Transverse colon (tissue), 4 donors: ENCODE measurements at regions not wholly inside any gene's neighbourhood (a gene's known extent, or its start where the extent isn't known, plus 50 kb on each side); places are given as distances from the start of the nearest gene placed in this dataset.

ENCODE experiments used
- DNase-seq: peaks from one replicate; pipeline ENCODE4 v3.0.0-alpha.2; 2019
- H3K27ac ChIP-seq, 4 donors: fragments of 200-600 bp; sonication (generic); 2 replicates each; pipeline ENCODE4 v1.5.1; 2016 to 2018; ENCODE audit warnings: inconsistent platforms in 4 of 4
- H3K27me3 ChIP-seq: fragments of 200-600 bp; sonication (generic); 2 replicates; pipeline ENCODE4 v1.5.1; 2017; ENCODE audit warnings: inconsistent platforms
- H3K36me3 ChIP-seq, 4 donors: fragments of 200-600 bp; sonication (generic); 2 replicates each; pipeline ENCODE4 v1.5.1; 2017 to 2019; ENCODE audit warnings: inconsistent platforms in 4 of 4
- H3K4me1 ChIP-seq, 4 donors: fragments of 200-600 bp; sonication (generic); 2 replicates each; pipeline ENCODE4 v1.5.1; 2017 to 2020; ENCODE audit warnings: inconsistent platforms in 4 of 4
- H3K4me3 ChIP-seq, 4 donors: fragments of 200-600 bp; sonication (generic); 1 replicate in 1 of 4; 2 replicates in 3 of 4; pipeline versions ENCODE4 v1.5.1 to v1.6.1; 2017 to 2019; ENCODE audit warnings: inconsistent platforms in 4 of 4
- H3K9me3 ChIP-seq, 2 donors: fragments of 200-600 bp; sonication (generic); 2 replicates each; pipeline ENCODE4 v1.5.1; 2017 to 2019; ENCODE audit warnings: inconsistent platforms in 2 of 2
- EP300 ChIP-seq: sonication (generic); formaldehyde crosslinking; IDR thresholded peaks from one replicate; pipeline ENCODE4 v1.6.1; 2017; ENCODE audit warnings: antibody characterized with exemption, low read depth
- POLR2A ChIP-seq: fragments of 450-650 bp; IDR thresholded peaks from one replicate; pipeline ENCODE4 v1.6.1; 2016; ENCODE audit warnings: antibody characterized with exemption, mild to moderate bottlenecking, moderate library complexity
- POLR2AphosphoS5 ChIP-seq, 3 donors: sonication (generic); formaldehyde crosslinking; IDR thresholded peaks; one replicate each; pipeline ENCODE4 v1.6.1; 2016; ENCODE audit warnings: antibody characterized with exemption in 3 of 3
- WGBS, 2 donors: methylation state at CpG; one replicate each; pipeline ENCODE4 v1.1.5; 2018; ENCODE audit warnings: low coverage in 1 of 2; 5-methylcytosine and 5-hydroxymethylcytosine counted together
- in situ Hi-C, 4 donors: fragments of 200-750 bp; cut with MboI; loops; one replicate each; pipeline versions ENCODE4 v1.15.0 to v1.15.1; 2017; ENCODE audit warnings: low sequenced_read_pairs in 3 of 4, low pct_ligation_motif_present in 1 of 4, low pct_unique_long_range_greater_than_20kb in 1 of 4
- intact Hi-C: fragments of 100-400 bp; cut with DNase I; formaldehyde crosslinking; loops from one replicate; pipeline ENCODE4 v1.15.1; 2023; ENCODE audit warnings: low total_unique reads
- TF ChIP-seq, protein P1 (sequence below), 5 experiments: fragments of 200-600 bp in 3 of 5; fragments of 450-650 bp in 2 of 5; sonication (generic) in 3 of 5; IDR thresholded peaks; 1 replicate in 2 of 5; 2 replicates in 3 of 5; pipeline ENCODE4 v1.5.1; 2016 to 2017; ENCODE audit warnings: antibody characterized with exemption in 5 of 5, inconsistent platforms in 3 of 5, mild to moderate bottlenecking in 2 of 5, moderate library complexity in 1 of 5

DNA sequence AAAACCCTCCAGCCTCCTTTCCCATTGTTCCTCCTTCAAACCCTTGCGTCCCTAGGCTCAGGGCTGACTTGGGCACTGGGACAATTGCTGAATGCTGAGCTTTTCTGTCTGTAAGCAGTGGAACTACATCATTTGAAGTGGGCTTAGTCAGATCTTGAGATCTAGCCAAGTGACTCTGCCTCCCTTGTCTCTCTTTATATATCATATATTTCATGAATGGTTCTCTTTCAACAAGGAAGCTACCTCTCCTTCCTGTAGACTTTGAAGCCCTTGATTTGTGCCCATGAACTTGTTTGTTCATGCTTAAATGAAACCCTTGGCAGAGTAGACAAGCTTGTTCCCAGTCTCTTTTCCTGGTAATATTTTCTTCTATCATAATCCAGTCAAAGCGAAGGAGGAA lies 60.0 kb upstream of the KIF13A start:
- Histone ChIP-seq H3K9me3 (no peaks in the 10 kb centered on the region), H3K36me3 (no peaks in the 10 kb centered on the region), H3K4me1 (peaks cover under 1 to 35% (median 16%) of the 10 kb centered on the region in 4 donors), H3K4me3 (no peak overlapping the region), H3K27ac (peak overlapping the region; percentile 15 to 71 (median 60)), H3K27me3 (no peaks in the 10 kb centered on the region)
- in situ Hi-C loops (no loop called here), intact Hi-C loops (no loop called here)
- no peak for TF ChIP-seq POLR2AphosphoS5 (IDR thresholded peaks at IDR 0.05)
- TF ChIP-seq, protein P1, sequence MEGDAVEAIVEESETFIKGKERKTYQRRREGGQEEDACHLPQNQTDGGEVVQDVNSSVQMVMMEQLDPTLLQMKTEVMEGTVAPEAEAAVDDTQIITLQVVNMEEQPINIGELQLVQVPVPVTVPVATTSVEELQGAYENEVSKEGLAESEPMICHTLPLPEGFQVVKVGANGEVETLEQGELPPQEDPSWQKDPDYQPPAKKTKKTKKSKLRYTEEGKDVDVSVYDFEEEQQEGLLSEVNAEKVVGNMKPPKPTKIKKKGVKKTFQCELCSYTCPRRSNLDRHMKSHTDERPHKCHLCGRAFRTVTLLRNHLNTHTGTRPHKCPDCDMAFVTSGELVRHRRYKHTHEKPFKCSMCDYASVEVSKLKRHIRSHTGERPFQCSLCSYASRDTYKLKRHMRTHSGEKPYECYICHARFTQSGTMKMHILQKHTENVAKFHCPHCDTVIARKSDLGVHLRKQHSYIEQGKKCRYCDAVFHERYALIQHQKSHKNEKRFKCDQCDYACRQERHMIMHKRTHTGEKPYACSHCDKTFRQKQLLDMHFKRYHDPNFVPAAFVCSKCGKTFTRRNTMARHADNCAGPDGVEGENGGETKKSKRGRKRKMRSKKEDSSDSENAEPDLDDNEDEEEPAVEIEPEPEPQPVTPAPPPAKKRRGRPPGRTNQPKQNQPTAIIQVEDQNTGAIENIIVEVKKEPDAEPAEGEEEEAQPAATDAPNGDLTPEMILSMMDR (IDR thresholded peaks at IDR 0.05) = no peak
- DNase-seq = no peak
- 43 to 45% methylated on average over 2 of the region's 2 CpGs for WGBS, 2 donors

DNA sequence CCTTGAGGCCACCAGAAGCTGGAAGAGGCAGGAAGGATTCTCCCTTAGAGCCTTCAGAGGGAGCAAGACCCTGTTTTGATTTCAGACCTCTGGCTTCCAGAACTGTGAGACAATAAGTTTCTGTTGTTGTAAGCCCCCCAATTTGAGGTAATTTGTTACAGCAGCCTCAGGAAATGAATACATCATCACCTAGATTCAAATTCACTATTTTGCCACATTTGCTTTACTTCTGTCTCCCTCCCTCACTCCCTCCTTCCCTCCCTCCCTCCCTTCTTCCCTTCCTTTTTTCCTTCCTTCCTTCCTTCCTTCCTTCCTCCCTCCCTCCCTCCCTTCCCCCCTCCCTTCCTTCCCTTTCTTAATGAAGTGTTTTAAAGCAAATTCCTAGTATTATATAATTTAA lies 58.1 kb upstream of the KIF13A start:
- intact Hi-C loops = no loop called here

DNA sequence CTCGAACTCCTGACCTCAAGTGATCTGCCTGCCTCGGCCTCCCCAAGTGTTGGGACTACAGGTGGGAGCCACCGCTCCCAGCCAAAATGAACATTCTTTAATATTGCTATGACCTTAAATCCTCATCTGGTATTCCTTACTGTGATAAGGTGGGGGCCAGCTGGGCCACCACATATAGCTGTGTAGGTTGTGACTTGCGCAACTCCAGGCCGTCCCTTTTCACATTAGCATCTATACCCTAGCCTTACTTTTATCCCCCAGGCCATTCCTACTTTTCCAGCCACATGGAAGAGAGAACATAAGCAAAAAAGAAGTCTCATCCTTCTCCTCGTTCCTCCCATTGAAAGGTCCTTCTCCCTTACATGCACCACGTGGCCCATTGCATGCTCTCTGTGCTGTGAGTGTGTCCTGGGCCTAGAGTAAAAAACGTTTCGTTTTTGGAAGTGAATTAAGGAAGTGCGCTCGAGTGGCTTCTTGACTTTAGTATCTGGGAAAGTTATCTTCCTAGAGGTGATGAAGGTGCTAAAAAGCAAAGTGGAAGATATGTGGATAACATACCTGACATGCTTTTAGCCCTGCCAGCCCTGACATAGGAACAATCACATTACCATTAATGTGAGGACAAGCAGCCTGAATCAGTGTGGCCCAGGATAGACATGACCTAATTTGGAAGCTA lies 56.8 kb upstream of the KIF13A start:
- in situ Hi-C loops (no loop called here), intact Hi-C loops (no loop called here)
- Histone ChIP-seq H3K36me3 (no peaks in the 10 kb centered on the region), H3K27me3 (no peaks in the 10 kb centered on the region), H3K9me3 (no peaks in the 10 kb centered on the region), H3K4me1 (peaks cover 0 to 23% (median 14%) of the 10 kb centered on the region in 4 donors), H3K4me3 (no peak overlapping the region), H3K27ac (no peak overlapping the region)
- WGBS, 2 donors = 84 to 94% methylated on average over 7 to 11 of the region's 11 CpGs
- no peak for TF ChIP-seq EP300
- TF ChIP-seq POLR2A = no peak
- TF ChIP-seq, protein P1 (IDR thresholded peaks at IDR 0.05) = no peak
- no peak for TF ChIP-seq POLR2AphosphoS5 (IDR thresholded peaks at IDR 0.05)
- DNase-seq = no peak

More for the DNA sequence above, 58.1 kb upstream of the KIF13A start:
- peaks cover 0 to 23% (median 14%) of the 10 kb centered on the region in 4 donors for H3K4me1 ChIP-seq
- no peaks in the 10 kb centered on the region for H3K9me3 ChIP-seq
- no peak overlapping the region for H3K27ac ChIP-seq
- in situ Hi-C loops = no loop called here
- no peaks in the 10 kb centered on the region for H3K27me3 ChIP-seq
- DNase-seq = no peak
- no peak overlapping the region for H3K4me3 ChIP-seq
- H3K36me3 ChIP-seq = no peaks in the 10 kb centered on the region
- TF ChIP-seq POLR2A (no peak), POLR2AphosphoS5 (IDR thresholded peaks at IDR 0.05) (no peak), EP300 (no peak)
- TF ChIP-seq, protein P1 (IDR thresholded peaks at IDR 0.05) = no peak

DNA sequence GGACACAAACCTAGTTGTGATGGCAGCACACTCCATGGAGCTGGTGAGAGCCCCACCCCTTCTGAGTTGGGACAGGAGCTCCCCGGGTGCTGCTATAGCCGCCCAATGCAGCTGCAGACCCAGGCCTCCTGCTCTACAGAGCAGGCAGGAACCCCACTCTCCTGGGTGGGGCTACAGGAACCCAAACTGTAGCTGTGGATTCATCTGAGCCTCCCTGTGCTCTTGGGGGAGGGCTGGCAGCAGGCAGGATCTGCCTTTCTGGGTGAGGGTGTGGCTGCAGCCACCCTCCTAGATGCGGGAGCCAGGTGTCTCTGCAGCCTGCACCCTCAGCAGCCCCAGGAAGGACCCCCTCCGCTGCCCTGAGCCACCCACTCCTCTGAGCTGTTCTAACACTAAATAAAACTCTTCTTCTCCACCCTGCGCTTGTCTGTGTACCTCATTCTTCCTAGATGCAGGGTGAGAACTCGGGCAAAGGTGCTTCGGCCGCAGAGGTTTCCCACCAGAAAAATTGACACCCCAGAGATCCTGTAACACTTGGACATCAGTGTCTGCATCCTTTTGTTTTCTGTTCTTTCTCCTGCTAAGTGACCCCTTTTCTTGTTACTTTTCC lies 55.2 kb upstream of the KIF13A start:
- in situ Hi-C loops = no loop called here
- Histone ChIP-seq H3K27me3 (no peaks in the 10 kb centered on the region), H3K9me3 (no peaks in the 10 kb centered on the region), H3K4me1 (peaks cover 0 to 13% (median 6%) of the 10 kb centered on the region in 4 donors), H3K27ac (peak overlapping the region; percentile 14 to 59 (median 34)), H3K4me3 (no peak overlapping the region), H3K36me3 (no peaks in the 10 kb centered on the region)
- TF ChIP-seq, protein P1 (IDR thresholded peaks at IDR 0.05) = no peak
- no peak for TF ChIP-seq EP300
- no peak for TF ChIP-seq POLR2A
- TF ChIP-seq POLR2AphosphoS5 (IDR thresholded peaks at IDR 0.05) = no peak
- WGBS, 2 donors = 85% methylated on average over 8 of the region's 8 CpGs; no CpG with 5 or more reads in 1 of the 2 donors
- DNase-seq = no peak
- intact Hi-C loops = no loop called here
